ENCODE measurements at regions not wholly inside any gene's neighbourhood (a gene's known extent, or its start where the extent isn't known, plus 50 kb on each side); places are given as distances from the start of the nearest gene placed in this dataset.

DNA sequence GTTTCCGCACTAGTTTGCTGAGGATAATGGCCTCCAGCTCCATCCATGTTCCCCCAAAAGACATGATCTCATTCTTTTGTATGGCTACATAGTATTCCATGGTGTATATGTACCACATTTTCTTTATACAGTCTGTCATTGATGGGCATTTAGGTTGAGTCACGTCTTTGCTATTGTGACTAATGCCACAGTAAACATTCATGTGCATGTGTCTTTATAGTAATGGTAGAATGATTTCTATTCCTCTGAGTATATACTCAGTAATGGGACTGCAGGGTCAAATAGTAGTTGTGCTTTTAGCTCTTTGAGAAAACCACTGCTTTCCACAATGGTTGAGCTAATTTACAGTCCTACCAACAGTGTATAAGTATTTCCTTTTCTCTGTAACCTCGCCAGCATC is 78.3 kb upstream of the BCL9 start:
- no peak for DNase-seq

DNA sequence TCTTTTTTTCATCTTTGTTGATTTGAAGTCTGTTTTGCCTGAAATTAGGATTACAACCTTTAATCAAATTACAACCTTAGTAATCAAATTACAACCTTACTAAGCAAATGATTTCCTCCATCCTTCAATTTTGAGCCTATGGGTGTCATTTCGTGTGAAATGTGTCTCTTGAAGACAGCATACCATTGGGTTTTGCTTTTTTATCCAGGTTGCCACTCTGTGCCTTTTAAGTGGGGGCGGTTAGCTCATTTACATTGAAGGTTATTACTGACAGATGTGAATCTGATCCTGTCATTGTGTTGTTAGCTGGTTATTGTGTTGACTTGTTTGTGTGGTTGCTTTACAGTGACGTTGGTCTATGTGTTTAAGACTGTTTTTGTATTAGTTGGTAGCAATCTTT is 74.8 kb upstream of the BCL9 start:
- DNase-seq = no peak

DNA sequence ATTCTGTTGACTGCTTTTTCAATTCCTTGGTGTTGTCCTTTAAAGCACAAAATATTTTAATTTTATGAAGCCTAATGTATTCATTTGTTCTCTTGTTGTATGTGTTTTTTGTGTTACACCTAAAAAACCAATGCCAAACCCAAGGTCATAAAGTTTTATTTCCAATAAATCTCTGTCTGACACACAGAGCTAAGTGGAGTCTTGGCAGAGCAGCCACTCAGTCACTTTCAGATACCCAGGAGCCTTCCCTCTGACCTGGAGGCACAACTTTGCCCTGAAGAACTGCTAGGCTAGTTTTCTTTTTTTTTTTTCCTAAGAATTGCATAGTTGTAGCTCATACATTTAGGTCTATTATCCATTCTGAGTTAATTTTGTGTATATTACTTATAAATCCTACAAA is 71.2 kb upstream of the BCL9 start:
- DNase-seq = no peak

DNA sequence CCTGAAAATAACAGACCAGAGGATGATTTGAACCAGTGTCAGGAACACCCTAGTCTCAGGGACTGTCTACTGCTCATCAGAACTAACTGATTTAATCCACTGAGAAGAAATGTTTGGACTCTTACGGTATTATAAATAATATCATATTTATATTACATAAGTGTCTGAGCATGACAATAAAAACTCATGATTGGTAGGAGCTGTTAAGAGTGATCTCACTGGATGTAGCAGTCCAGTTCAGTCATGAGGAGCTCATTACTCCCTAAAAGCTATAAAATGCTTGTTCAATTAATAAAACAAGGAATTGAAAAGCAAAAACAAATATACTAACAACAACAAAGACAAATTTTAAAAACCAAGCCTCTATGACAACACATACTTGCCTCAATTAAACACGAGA is 68.8 kb upstream of the BCL9 start:
- no peak for DNase-seq

DNA sequence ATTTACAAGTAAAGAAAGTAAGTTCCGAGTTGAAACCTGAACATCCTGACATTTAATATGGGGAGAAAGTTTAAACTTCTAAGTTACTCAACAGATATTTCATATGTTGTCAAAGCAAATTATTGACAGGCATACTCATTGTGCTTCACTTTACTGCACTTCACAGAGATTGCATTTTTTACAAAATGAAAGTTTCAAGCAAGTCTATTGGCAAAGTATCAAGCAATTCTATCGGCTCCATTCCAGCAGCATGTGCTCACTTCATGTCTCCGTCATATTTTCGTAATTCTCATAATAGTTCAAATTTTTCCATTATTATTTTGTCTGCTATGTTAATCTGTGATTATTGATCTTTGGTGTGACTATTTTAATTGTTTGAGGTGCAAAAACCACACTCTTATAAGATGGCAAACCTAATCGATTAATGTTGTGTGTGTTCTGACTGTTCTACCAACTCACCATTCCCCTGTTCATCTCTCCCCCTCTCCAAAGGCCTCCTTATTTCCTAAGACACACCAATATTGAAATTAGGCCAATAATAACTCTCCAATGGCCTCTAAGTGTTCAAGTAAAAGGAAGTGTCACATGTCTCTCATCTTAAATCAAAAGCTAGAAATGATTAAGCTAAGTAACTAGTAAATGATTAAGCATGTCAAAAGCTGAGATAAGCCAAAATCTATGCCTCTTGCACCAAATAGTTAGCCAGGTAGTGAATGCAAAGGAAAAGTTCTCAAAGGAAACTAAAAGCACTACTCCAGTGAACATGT is 68.2 kb upstream of the BCL9 start:
- no peak for DNase-seq

DNA sequence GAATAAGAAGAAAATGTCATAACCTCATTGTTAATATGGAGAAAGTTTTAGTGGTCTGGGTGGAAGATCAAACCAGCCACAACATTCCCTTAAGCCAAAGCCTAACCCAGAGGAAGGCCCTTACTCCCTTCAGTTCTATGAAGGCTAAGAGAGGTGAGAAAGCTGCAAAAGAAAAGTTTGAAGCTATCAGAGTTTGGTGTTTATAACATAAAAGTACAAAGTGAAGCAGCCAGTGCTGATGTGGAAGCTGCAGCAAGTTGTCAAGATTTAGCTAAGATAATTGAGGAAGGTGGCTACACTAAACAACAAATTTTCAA is 67.6 kb upstream of the BCL9 start:
- no peak for DNase-seq

DNA sequence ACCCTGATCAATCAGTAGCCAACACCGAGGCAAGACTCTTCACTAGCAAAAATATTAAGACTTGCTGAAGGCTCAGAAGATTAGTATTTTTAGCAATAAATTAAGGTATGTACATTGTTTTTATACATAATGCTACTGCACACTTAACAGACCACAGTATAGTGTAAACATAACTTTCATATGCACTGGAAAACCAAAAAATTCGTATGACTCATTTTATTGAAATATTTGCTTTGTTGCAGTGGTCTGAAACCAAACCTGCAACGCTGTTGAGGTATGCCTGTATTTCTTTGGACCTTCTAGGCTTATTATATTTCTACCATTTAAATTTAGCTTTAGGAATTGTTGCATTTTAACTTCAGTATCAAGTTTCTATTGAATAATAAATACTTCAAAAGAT is 65.8 kb upstream of the BCL9 start:
- DNase-seq = no peak

DNA sequence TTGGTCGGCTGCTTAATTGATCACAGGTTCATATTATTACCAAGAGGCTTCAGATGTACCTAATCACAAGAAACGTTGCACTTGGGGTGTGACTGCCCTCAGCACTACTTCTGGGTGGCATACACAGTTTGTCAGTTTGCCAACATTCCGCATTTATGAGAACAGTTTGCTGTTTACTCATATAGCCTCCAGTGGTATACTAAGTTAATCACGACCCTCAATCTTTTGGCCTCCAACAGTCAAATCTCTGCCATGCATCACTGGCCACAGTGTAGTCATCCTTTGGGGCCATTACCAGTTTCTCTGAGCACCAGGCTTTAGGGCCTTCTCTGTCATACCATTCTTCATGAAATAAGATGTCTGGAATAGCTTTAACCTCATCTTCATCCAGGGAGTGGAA is 62.8 kb upstream of the BCL9 start:
- DNase-seq = no peak

DNA sequence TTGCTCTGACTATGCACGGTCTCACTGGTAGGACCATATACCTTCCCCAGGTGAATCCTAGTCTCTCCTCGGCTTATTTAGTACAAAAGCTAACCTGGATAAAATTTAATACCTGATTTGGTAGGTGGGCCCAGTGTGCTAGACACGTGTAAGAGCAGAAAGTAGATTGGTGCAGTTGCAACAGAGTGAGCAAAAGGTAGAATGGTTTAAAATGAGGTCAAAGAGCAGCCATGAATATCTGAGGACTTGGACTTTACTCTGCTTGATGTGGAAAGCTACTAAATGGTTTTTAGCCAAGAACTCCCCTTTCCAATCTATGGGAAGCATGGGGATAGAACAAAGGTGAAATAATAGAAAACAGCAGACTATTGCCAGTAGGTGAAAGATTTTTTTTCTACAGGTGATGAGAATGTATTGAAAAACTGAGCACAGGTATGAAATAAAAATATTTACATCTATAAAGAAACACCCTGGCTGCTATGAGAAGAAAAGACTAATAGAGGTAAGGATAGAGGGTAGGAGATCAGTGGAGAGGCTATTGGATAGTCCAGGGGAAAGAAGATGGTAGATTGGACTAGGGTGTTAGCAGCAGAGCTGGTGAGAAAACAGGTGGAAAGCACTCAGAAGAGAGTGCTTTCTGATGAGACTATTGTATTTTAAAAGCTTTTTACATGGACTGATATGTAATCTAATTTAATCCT is 61.3 kb upstream of the BCL9 start:
- no peak for DNase-seq

DNA sequence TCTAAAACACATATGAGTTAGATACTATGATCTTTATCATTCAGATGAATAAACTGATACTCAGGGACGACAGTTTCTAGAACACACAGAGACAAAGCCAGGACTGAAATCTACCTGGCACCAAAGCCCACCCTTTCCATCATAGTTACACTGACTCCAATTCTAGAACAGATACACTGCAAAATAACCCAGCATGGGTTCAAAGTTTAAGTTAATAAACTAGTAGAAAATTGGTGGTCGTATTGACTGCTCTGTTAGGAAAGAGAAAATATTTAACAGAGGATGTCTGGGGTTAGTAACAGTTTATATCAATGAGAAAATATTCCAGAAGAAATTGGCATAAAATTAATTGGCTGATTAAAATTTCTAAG is 60.8 kb upstream of the BCL9 start:
- DNase-seq = no peak

DNA sequence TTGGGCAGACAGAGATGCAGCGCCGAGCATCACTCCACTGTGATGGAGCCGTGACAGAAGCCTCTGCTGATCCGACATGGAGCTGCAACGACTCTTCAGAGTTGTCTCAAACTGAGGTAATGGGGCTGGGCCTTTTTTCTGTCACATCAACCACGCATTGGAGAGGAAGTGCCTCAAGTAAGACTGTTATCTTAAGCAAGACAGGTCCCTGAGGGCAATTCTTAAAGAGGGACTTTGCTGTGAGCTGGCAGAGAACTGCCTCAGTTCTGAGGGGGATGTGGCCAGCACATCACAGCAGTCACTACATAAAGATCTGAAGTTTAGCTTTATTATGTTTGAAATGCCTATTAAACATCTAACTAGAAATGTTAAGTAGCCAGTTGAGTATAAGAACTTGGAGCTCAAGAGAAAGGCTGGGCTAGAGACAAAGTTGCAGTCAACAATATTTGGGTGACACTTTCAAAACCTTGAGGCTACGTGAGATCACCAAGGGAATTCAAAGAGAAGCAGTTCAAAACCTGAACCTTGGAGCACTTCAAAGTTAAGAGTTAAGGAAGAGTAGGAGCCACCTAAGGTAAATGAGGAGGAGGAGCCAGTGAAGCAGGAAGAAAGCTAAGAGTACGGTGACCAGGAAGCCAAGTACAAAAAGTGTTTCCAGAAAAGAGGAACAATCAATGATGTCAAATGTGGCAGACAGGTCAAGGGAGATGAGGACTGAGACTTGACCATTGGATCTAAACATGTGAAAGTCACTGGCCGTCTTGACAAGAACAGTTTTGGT is 54.2 kb upstream of the BCL9 start:
- no peak for DNase-seq

DNA sequence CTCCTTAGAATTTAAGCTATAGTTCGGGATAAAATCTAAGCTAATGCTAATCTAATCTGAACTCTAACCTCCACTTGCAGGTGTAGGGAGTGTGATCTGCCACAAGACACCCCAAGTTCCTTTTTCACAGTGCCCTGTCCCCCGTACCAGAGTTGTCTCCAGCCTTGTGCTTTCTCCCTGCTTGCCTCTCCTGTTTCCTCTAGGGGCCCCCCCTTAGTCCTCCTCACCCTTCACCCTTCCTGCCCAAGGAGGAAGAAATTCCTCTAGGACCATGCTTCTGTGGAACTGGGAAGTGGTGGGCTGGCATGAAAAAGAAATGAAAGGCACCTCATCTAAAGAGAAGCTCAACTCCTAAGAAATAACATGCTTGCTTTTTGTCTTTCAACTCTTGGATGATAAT is 50.2 kb upstream of the BCL9 start:
- DNase-seq = no peak

Data from dermis blood vessel endothelial cell (primary cell).